ENCODE measurements at regions not wholly inside any gene's neighbourhood (a gene's known extent, or its start where the extent isn't known, plus 50 kb on each side); places are given as distances from the start of the nearest gene placed in this dataset.

- Histone ChIP-seq H3K36me3 (ENCODE audit: low read depth) (no peaks in the 10 kb centered on the region), H3K27ac (ENCODE audit: poor library complexity, severe bottlenecking) (no peak overlapping the region), H3K9me3 (ENCODE audit: severe bottlenecking) (no peaks in the 10 kb centered on the region), H3K4me3 (ENCODE audit: severe bottlenecking) (no peak overlapping the region), H3K27me3 (ENCODE audit: insufficient read depth, poor library complexity, severe bottlenecking) (no peaks in the 10 kb centered on the region), H3K4me1 (ENCODE audit: insufficient read depth, poor library complexity, severe bottlenecking) (no peaks in the 10 kb centered on the region)
- ATAC-seq (ENCODE audit: low read depth) (no peak), DNase-seq (ENCODE audit: low spot score) (no peak)
- no peak for TF ChIP-seq CTCF (IDR thresholded peaks at IDR 0.05; ENCODE audit: poor library complexity, severe bottlenecking)
Measured at GRCh38 chr6:11288065-11288464, 55.6 kb upstream of the NEDD9 start.

- Histone ChIP-seq H3K9me3 (ENCODE audit: severe bottlenecking) (no peaks in the 10 kb centered on the region), H3K4me1 (ENCODE audit: insufficient read depth, poor library complexity, severe bottlenecking) (no peaks in the 10 kb centered on the region), H3K27me3 (ENCODE audit: insufficient read depth, poor library complexity, severe bottlenecking) (no peaks in the 10 kb centered on the region), H3K4me3 (ENCODE audit: severe bottlenecking) (no peak overlapping the region), H3K27ac (ENCODE audit: poor library complexity, severe bottlenecking) (no peak overlapping the region), H3K36me3 (ENCODE audit: low read depth) (no peaks in the 10 kb centered on the region)
- no peak for DNase-seq (ENCODE audit: low spot score)
- ATAC-seq (ENCODE audit: low read depth), result no peak
- TF ChIP-seq CTCF (IDR thresholded peaks at IDR 0.05; ENCODE audit: poor library complexity, severe bottlenecking), result no peak
Measured at GRCh38 chr6:11284996-11285395, 52.5 kb upstream of the NEDD9 start.

GRCh38 chr6:11283629-11284028 lies 51.2 kb upstream of the NEDD9 start:
- no peak for TF ChIP-seq CTCF (IDR thresholded peaks at IDR 0.05; ENCODE audit: poor library complexity, severe bottlenecking)
- H3K27ac ChIP-seq (ENCODE audit: poor library complexity, severe bottlenecking), result no peak overlapping the region
- H3K4me1 ChIP-seq (ENCODE audit: insufficient read depth, poor library complexity, severe bottlenecking), result no peaks in the 10 kb centered on the region
- no peak for ATAC-seq (ENCODE audit: low read depth)
- H3K36me3 ChIP-seq (ENCODE audit: low read depth), result no peaks in the 10 kb centered on the region
- H3K27me3 ChIP-seq (ENCODE audit: insufficient read depth, poor library complexity, severe bottlenecking), result no peaks in the 10 kb centered on the region
- H3K4me3 ChIP-seq (ENCODE audit: severe bottlenecking), result no peak overlapping the region
- no peaks in the 10 kb centered on the region for H3K9me3 ChIP-seq (ENCODE audit: severe bottlenecking)
- DNase-seq (ENCODE audit: low spot score), result no peak

GRCh38 chr6:11282875-11283274 lies 50.4 kb upstream of the NEDD9 start:
- TF ChIP-seq CTCF (IDR thresholded peaks at IDR 0.05; ENCODE audit: poor library complexity, severe bottlenecking), result no peak
- DNase-seq (ENCODE audit: low spot score) (no peak), ATAC-seq (ENCODE audit: low read depth) (no peak)
- Histone ChIP-seq H3K4me3 (ENCODE audit: severe bottlenecking) (no peak overlapping the region), H3K27me3 (ENCODE audit: insufficient read depth, poor library complexity, severe bottlenecking) (no peaks in the 10 kb centered on the region), H3K36me3 (ENCODE audit: low read depth) (no peaks in the 10 kb centered on the region), H3K27ac (ENCODE audit: poor library complexity, severe bottlenecking) (no peak overlapping the region), H3K9me3 (ENCODE audit: severe bottlenecking) (no peaks in the 10 kb centered on the region), H3K4me1 (ENCODE audit: insufficient read depth, poor library complexity, severe bottlenecking) (no peaks in the 10 kb centered on the region)
